ENCODE measurements at regions not wholly inside any gene's neighbourhood (a gene's known extent, or its start where the extent isn't known, plus 50 kb on each side); places are given as distances from the start of the nearest gene placed in this dataset.
A peak's percentile ranks its signal among the peaks of the same experiment; 100 is the strongest.
"Not testable (repeated sequence)": the region's sequence is repeated elsewhere in the genome, so short reads cannot be mapped to it uniquely, and the experiment has no call there.

DNA sequence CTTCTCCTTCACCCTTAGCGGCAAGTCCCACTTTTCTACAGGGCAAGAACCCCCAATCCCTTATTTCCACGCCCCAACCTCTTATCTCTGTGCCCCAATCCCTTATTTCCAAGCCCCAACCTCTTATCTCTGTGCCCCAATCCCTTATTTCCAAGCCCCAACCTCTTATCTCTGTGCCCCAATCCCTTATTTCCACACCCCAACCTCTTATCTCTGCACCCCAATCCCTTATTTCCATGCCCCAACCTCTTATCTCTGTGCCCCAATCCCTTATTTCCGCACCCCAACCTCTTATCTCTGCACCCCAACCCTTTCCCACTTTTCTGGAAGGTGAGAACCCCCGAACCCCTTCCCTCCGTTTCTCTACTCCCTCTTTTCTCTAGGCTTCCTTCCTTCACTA is 116.1 kb upstream of the GJE1 start:
- not testable (repeated sequence) for DNase-seq (ENCODE audit: low read depth)

DNA sequence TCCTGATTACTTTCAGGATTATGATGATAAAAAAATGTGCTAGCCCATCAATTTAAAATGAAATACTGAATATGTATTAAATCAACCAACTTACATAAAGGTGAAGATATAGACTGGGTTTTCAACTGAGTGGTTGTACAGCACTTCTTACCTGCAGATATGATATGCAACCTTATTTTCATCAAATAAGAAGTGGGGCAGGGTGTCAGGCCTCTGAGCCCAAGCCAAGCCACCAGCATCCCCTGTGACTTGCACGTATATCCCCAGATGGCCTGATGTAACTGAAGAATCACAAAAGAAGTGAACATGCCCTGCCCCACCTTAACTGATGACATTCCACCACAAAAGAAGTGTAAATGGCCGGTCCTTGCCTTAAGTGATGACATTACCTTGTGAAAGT is 117.3 kb upstream of the GJE1 start:
- DNase-seq (ENCODE audit: low read depth), result not testable (repeated sequence)

GRCh38 chr6:142015011-142015410 is 117.7 kb upstream of the GJE1 start:
- DNase-seq (ENCODE audit: low read depth), result no peak

- DNase-seq (ENCODE audit: low read depth), result peak; percentile 98
Observed at GRCh38 chr6:142014515-142014914, 118.2 kb upstream of the GJE1 start.

DNA sequence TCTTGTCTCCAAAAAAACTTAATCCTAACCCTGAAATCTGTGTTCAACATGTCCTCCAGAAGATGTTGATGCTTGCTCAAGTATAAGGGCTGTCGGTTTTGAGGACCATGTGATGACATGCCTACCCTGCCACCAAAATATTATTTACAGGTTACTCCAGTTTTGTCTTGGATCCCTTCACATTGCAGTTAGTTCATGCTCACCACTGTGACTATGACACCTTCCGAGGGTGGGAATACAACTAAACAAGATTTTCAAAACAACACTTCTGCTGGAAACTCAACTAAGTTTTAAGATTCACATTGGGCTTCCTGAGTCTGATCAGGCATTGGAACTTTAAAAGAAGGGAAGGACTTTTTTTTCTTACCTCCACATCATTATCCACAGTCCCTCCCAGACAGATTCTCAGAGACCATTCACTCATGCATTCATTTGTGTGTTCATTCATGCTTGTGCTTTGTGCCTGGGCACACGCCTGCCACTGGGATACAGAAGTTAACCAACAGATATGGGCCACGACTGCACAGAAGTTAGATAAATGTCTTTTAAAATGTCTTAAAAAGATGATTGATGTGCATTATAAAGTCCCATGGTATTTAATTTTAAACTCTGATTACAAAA is 118.7 kb upstream of the GJE1 start:
- DNase-seq (ENCODE audit: low read depth), result no peak

DNA sequence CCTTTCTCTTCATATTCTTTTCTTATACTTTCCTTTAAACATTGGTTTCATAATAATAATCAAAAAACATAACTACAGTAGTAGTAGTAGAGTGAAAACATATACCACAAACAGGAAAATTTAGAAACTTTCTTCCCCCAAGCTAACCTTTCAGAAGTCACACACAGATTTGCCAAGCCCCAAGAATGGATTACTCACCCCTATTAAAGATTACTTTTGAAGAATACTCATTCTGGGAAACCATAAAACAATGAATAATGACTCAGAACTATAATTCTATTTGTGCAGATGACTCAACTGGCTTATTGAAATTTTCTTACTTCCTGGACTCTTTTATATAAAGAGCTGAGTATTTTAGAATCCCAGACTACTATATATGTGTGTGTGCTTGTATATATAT is 119.4 kb upstream of the GJE1 start:
- peak; percentile 94 for DNase-seq (ENCODE audit: low read depth)

- DNase-seq (ENCODE audit: low read depth), result no peak
Observed at GRCh38 chr6:142011775-142012174, 121.0 kb upstream of the GJE1 start.

GRCh38 chr6:142011156-142011555 is 121.6 kb upstream of the GJE1 start:
- peak; percentile 70 for DNase-seq (ENCODE audit: low read depth)

- DNase-seq (ENCODE audit: low read depth), result peak; percentile 89
Observed at GRCh38 chr6:142009647-142010046, 123.1 kb upstream of the GJE1 start.

DNA sequence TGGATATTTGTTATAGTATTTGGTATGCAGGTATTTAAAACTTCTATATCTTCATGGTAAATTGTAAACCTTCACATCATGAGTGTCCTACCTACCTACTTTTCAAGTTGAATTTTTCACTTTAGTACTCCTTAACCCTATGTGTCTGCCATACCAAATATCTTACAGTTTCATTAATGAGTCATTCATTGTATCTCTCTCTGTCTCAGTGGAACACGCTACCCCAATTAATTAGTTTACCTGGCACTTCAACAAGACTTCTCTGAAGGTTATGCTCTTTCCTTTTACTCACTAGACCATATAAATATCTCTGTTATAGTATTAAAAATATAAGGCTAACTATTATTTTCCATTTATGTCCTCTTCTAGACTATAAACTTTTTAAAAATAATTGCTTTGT is 123.9 kb upstream of the GJE1 start:
- DNase-seq (ENCODE audit: low read depth), result peak; percentile 25

DNA sequence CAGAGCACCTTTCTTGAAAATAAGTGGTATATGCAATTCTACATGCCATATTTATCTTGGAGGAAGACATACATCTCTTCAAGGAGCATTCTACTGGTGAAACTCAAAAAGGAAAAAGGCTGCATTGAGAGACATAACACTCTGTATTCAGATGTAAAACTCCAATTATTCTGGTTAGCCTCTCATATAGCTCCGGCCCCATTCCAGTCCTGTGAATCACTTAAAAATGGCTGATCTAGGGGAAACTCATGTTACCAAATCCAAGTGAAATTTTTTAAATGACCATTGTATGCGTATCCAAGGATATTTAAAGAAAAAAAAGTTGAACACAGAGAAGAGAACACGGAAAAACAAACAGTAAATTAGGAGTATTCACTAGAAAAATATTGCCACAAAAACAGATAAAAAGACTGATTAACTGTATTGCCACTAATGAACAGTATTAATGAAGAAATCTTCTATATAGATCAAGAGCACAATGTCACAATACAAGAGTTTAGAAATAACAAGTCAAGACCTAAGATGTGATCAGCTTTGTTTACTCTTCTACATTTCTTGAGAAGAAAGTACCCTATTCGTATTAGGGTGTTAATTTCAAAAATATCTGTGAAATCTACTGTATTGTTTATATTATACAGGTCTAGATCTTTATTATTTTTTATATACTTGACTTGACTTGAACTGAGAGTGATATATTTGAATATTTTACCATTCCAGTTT is 124.5 kb upstream of the GJE1 start:
- peak; percentile 29 for DNase-seq (ENCODE audit: low read depth)

GRCh38 chr6:142005021-142005420 is 127.7 kb upstream of the GJE1 start:
- DNase-seq (ENCODE audit: low read depth), result no peak

DNA sequence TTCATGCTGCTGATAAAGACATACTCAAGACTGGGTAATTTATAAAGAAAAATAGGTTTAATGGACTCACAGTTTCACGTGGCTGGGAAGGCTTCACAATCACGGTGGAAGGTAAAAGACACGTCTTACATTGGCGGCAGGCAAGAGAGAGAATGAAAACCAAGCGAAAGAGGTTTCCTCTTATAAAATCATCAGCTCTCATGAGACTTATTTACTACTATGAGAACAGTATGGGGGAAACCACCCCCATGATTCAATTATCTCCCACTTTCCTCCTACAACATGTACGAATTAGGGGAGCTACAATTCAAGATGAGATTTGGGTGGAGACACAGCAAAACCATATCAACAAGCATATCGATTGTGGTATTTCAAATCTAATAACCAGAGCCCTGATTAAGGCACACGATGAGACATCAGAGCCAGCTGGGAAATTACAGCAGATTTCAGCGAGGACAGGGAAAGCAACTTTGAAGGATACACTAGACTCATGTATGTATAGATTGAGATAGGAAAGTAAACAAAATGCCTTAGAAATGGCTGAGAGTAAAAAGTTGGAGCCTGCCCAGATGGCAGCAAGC is 129.8 kb upstream of the GJE1 start:
- DNase-seq (ENCODE audit: low read depth), result no peak

- DNase-seq (ENCODE audit: low read depth), result no peak
Observed at GRCh38 chr6:141996823-141997222, 135.9 kb upstream of the GJE1 start.

DNA sequence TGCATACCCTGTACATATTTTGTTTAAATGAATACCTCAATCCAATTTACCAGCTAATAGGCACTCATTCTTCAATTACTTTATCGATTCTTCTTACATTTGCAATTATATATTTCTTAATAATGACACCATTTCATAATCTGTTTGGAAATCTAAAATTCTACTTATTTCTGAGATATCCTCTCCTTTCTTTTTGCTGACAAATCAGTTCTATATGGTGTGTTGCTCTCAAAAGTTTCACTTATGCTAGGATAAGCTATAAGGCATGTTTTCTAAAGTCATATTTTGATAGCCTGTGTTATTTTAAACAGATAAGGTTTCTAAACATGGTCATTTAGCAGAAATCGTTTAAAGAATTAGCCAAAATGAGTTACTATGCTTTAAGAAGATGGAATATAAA is 140.6 kb upstream of the GJE1 start:
- DNase-seq (ENCODE audit: low read depth), result no peak

DNA sequence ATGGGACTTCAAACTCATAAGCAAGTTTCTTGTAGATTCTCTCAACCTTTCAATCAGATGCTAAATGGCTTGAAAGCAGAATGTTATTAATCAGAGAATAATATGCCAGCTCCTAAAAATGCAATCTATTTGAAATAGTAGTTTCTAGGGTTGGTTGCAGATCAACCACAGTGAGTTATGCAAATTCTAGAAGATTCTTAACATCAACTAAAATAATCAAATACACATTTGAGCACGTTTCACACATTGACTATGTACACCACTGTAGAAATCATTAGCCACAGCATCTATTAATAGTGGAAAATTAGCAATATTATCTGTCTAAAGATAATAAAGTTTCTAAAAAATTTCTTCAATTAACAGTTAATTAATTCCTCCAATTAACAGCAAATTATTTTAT is 141.9 kb upstream of the GJE1 start:
- DNase-seq (ENCODE audit: low read depth), result no peak

DNA sequence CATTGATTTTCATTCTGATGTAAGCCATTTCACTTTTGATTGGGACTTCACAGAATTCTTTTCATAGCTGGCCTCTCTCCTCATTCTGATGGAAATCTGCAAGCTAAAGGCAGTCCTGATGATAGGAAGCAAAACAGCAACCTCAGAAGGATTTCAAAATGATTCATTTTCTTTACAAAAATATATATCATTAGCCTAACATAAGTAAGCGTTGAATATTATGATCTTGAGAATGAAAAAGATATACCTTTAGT is 143.1 kb upstream of the GJE1 start:
- no peak for DNase-seq (ENCODE audit: low read depth)

- DNase-seq (ENCODE audit: low read depth), result peak; percentile 85
Observed at GRCh38 chr6:141988954-141989705, 143.6 kb upstream of the GJE1 start.

DNA sequence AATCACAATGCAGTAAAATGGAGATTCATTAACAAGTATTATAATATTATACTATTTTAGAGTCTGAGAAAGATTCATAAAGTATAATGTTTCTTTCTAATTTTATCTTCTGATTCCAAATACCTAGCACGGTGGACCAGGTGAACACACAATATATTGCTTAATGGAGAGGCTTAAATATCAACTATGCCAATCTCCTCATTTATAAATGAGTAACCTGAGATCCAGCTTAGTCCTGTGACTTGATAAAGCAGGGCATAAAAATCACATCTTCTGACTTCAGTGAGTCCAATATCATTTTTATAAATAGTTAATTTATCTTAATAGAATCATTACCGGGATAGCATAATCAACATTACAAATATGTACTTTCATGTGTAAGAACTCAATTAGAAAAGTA is 144.4 kb upstream of the GJE1 start:
- DNase-seq (ENCODE audit: low read depth), result no peak

GRCh38 chr6:141986457-141986856 is 146.3 kb upstream of the GJE1 start:
- DNase-seq (ENCODE audit: low read depth), result no peak

DNA sequence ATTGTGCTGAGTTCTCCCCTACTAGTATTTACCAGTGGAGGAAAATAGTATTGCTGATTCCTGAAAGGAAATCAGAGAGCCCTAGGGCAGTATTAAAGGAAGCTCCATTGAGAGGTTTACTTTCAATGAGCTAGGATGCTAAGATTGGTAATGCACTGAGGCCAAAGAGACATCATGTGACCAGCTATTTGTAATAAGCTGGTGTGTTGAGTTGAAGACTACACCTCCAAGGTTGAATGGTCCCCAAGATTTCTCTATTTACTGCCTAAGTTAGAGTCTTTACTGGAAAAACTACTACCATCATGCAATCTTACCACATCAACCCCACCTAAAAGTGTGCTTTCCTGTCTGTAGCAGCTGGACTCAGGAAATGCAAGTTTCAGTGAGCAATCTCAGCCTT is 151.5 kb upstream of the GJE1 start:
- DNase-seq (ENCODE audit: low read depth), result no peak

DNA sequence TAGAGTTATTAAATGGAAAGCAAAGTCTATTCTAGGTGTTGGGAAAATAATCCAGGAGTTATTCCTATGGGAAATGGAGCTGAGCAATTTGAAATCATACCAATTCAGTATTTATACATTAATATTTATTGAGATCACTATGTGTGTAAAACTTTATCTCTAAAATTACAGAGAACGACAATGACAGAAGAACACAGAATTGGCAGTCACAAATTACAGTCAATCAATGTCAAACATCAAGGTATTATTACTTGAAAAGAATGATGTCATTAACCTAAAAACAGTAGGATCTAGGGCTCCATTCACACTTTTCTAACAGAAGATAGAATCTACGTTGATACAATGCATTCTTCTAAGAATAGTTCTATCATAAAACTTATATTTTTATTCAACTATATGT is 154.9 kb upstream of the GJE1 start:
- DNase-seq (ENCODE audit: low read depth), result no peak

GRCh38 chr6:141976994-141977393 is 155.7 kb upstream of the GJE1 start:
- DNase-seq (ENCODE audit: low read depth), result no peak

All from EH (cell line).